Mammary epithelial cell (primary cell): ENCODE measurements at regions not wholly inside any gene's neighbourhood (a gene's known extent, or its start where the extent isn't known, plus 50 kb on each side); places are given as distances from the start of the nearest gene placed in this dataset.

Source experiments
- EZH2 ChIP-seq: IDR thresholded peaks from 2 replicates; pipeline ENCODE4 v1.6.1; 2012; ENCODE audit warnings: low read length, inconsistent platforms, borderline replicate concordance
- TF ChIP-seq, protein P1 (sequence below), 2 donors: IDR thresholded peaks in 1 of 2; conservative IDR thresholded peaks in 1 of 2; 2 replicates each; pipeline ENCODE4 v1.5.1; 2011 to 2012; ENCODE audit warnings: inconsistent platforms in 2 of 2, low read length in 2 of 2, mild to moderate bottlenecking in 2 of 2, control low read depth in 1 of 2, low read depth in 1 of 2; ENCODE audit not compliant: insufficient read depth in 1 of 2; ENCODE audit errors: extremely low read depth in 1 of 2

DNA sequence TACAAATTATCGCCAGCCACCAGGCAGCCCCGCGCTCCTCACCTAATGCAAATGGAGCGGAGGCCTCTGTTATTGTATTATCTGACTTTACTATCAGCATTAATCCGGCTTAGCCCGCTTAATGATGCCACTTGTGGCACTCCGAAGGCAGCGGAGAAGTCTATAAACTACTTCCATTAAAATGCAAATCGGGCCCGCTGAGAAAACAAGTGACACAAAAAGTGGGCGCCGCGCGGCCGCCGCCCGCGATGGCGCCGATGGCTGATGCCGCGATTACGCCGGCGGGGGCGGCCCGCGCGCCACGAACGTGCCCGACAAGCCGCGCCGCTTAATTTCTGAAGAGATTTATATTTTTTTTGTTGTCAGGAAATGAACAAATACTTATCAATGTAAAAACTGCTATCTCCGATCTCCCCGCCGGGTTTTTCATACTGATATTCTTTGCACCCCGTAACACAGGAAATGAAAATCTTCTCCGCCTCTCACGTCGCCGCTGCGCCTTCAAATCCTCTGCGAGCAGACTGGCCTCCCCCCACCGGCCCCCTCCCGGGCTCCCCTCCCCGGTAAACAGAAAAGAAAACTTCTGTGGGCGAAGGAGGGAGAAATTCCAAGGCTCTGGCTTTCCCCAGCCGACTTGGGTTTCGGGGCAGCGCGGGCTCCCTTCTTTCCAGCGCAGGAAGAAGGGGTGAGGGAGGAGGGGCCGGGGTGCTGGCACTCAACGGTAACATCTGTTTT lies 221.8 kb downstream of the INSIG2 start:
- TF ChIP-seq, protein P1, sequence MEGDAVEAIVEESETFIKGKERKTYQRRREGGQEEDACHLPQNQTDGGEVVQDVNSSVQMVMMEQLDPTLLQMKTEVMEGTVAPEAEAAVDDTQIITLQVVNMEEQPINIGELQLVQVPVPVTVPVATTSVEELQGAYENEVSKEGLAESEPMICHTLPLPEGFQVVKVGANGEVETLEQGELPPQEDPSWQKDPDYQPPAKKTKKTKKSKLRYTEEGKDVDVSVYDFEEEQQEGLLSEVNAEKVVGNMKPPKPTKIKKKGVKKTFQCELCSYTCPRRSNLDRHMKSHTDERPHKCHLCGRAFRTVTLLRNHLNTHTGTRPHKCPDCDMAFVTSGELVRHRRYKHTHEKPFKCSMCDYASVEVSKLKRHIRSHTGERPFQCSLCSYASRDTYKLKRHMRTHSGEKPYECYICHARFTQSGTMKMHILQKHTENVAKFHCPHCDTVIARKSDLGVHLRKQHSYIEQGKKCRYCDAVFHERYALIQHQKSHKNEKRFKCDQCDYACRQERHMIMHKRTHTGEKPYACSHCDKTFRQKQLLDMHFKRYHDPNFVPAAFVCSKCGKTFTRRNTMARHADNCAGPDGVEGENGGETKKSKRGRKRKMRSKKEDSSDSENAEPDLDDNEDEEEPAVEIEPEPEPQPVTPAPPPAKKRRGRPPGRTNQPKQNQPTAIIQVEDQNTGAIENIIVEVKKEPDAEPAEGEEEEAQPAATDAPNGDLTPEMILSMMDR (conservative IDR thresholded peaks at IDR 0.05 in 1 of 2, IDR thresholded peaks at IDR 0.05 in 1 of 2; ENCODE audit: extremely low read depth in 1 of 2, insufficient read depth in 1 of 2, low read depth in 1 of 2, low read length in 2 of 2): no peak
- no peak for TF ChIP-seq EZH2
